ENCODE measurements at regions not wholly inside any gene's neighbourhood (a gene's known extent, or its start where the extent isn't known, plus 50 kb on each side); places are given as distances from the start of the nearest gene placed in this dataset.

DNA sequence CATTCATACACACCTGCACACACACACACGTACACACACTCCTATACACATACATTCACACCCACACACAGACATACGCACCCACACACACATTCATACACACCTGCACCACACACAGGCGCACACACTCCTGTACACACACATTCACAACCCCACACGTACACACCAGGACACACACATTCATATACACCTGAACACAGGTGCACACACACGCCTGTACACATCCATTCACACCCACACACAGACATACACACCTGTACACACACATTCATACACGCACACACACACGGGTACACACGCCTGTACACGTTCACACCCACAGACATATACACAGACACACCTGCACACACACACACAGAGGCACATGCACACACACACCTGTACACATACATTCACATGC lies 53.0 kb upstream of the PPP2R3B start:
- H3K79me2 ChIP-seq (ENCODE audit: insufficient read depth): no peaks in the 10 kb centered on the region
- no peak for DNase-seq
- POLR2A ChIA-PET: no interaction called here
- CTCF ChIA-PET: no interaction called here
- no peak overlapping the region for H3K9ac ChIP-seq
- no peak overlapping the region for H2AFZ ChIP-seq (ENCODE audit: low read depth)
- H4K20me1 ChIP-seq (ENCODE audit: insufficient read depth): no peaks in the 10 kb centered on the region
- 42% methylated on average over 9 of the region's 9 CpGs for WGBS (ENCODE audit: low lambda C conversion rate)
- H3K4me1 ChIP-seq (ENCODE audit: control insufficient read depth in 1 of 2, insufficient read depth in 2 of 2, low read depth in 1 of 2, low read length in 1 of 2): no peaks in the 10 kb centered on the region
- H3K4me2 ChIP-seq: no peak overlapping the region
- TF ChIP-seq RCOR1 (IDR thresholded peaks at IDR 0.05; ENCODE audit: low read length) (no peak), NFIC (IDR thresholded peaks at IDR 0.05; ENCODE audit: borderline replicate concordance) (no peak), SIN3A (IDR thresholded peaks at IDR 0.05; ENCODE audit: borderline replicate concordance, low read depth, low read length) (no peak), SMC3 (IDR thresholded peaks at IDR 0.05; ENCODE audit: low read depth, low read length) (no peak), IRF3 (IDR thresholded peaks at IDR 0.05; ENCODE audit: low read depth, low read length) (no peak), NRF1 (IDR thresholded peaks at IDR 0.05; ENCODE audit: low read depth, low read length) (no peak), RFX5 (IDR thresholded peaks at IDR 0.05; ENCODE audit: low read length) (no peak), YY1 (IDR thresholded peaks at IDR 0.05; ENCODE audit: low read depth) (no peak)
- TF ChIP-seq, protein P1, sequence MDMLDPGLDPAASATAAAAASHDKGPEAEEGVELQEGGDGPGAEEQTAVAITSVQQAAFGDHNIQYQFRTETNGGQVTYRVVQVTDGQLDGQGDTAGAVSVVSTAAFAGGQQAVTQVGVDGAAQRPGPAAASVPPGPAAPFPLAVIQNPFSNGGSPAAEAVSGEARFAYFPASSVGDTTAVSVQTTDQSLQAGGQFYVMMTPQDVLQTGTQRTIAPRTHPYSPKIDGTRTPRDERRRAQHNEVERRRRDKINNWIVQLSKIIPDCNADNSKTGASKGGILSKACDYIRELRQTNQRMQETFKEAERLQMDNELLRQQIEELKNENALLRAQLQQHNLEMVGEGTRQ (IDR thresholded peaks at IDR 0.05; ENCODE audit: borderline replicate concordance, low read depth, low read length): no peak
- no peaks in the 10 kb centered on the region for H3K9me2 ChIP-seq
- H3K9me3 ChIP-seq: no peaks in the 10 kb centered on the region
- peaks cover 17% of the 10 kb centered on the region; the same call in 1 of the 2 replicates for H3K27me3 ChIP-seq (ENCODE audit: insufficient read depth)
- H3F3A ChIP-seq (replicated peaks; ENCODE audit: insufficient read depth): no peaks in the 10 kb centered on the region
- H3K36me3 ChIP-seq (replicated peaks in 1 of 2; ENCODE audit: control insufficient read depth in 1 of 2, insufficient read depth in 2 of 2, low read length in 1 of 2): no peaks in the 10 kb centered on the region
- no peak overlapping the region for H3K27ac ChIP-seq (ENCODE audit: low read depth in 2 of 2, low read length in 1 of 2)
- no peak overlapping the region for H3K4me3 ChIP-seq (ENCODE audit: low read depth in 2 of 2, low read length in 1 of 2)

DNA sequence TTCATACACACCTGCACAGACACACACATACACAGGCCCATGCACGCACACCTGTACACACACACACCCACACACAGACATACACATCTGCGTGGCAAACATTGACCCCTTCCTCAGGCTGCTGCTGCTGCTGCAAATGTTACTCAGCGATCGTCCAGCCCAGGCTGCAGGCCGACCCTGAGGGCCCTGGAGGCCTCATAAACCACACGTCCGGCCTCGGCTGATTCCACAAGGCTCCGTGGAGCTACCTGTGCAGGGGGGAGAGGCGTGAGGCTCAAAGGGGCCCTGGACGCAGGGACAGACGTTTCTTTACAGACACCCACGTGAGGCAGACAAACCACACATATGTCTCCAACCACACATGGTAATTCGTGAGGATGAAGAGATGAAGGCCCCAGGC lies 53.9 kb upstream of the PPP2R3B start:
- H3K36me3 ChIP-seq (replicated peaks in 1 of 2; ENCODE audit: control insufficient read depth in 1 of 2, insufficient read depth in 2 of 2, low read length in 1 of 2): no peaks in the 10 kb centered on the region
- H3K9ac ChIP-seq: no peak overlapping the region
- WGBS (ENCODE audit: low lambda C conversion rate): 10% methylated on average over 14 of the region's 14 CpGs
- no peak overlapping the region for H3K4me2 ChIP-seq
- no peaks in the 10 kb centered on the region for H3F3A ChIP-seq (replicated peaks; ENCODE audit: insufficient read depth)
- no peaks in the 10 kb centered on the region for H3K79me2 ChIP-seq (ENCODE audit: insufficient read depth)
- no peak overlapping the region for H2AFZ ChIP-seq (ENCODE audit: low read depth)
- no peaks in the 10 kb centered on the region for H3K9me2 ChIP-seq
- no peak for DNase-seq
- no peak overlapping the region for H3K4me3 ChIP-seq (ENCODE audit: low read depth in 2 of 2, low read length in 1 of 2)
- H4K20me1 ChIP-seq (ENCODE audit: insufficient read depth): no peaks in the 10 kb centered on the region
- POLR2A ChIA-PET: no interaction called here
- H3K27ac ChIP-seq (ENCODE audit: low read depth in 2 of 2, low read length in 1 of 2): no peak overlapping the region
- CTCF ChIA-PET: no interaction called here
- H3K9me3 ChIP-seq: no peaks in the 10 kb centered on the region
- H3K4me1 ChIP-seq (ENCODE audit: control insufficient read depth in 1 of 2, insufficient read depth in 2 of 2, low read depth in 1 of 2, low read length in 1 of 2): no peaks in the 10 kb centered on the region
- H3K27me3 ChIP-seq (ENCODE audit: insufficient read depth): peaks cover 20% of the 10 kb centered on the region; the same call in 1 of the 2 replicates
- TF ChIP-seq, protein P2, sequence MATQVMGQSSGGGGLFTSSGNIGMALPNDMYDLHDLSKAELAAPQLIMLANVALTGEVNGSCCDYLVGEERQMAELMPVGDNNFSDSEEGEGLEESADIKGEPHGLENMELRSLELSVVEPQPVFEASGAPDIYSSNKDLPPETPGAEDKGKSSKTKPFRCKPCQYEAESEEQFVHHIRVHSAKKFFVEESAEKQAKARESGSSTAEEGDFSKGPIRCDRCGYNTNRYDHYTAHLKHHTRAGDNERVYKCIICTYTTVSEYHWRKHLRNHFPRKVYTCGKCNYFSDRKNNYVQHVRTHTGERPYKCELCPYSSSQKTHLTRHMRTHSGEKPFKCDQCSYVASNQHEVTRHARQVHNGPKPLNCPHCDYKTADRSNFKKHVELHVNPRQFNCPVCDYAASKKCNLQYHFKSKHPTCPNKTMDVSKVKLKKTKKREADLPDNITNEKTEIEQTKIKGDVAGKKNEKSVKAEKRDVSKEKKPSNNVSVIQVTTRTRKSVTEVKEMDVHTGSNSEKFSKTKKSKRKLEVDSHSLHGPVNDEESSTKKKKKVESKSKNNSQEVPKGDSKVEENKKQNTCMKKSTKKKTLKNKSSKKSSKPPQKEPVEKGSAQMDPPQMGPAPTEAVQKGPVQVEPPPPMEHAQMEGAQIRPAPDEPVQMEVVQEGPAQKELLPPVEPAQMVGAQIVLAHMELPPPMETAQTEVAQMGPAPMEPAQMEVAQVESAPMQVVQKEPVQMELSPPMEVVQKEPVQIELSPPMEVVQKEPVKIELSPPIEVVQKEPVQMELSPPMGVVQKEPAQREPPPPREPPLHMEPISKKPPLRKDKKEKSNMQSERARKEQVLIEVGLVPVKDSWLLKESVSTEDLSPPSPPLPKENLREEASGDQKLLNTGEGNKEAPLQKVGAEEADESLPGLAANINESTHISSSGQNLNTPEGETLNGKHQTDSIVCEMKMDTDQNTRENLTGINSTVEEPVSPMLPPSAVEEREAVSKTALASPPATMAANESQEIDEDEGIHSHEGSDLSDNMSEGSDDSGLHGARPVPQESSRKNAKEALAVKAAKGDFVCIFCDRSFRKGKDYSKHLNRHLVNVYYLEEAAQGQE (IDR thresholded peaks at IDR 0.05; ENCODE audit: low read depth, low read length): no peak
- TF ChIP-seq MEF2A (IDR thresholded peaks at IDR 0.05; ENCODE audit: borderline replicate concordance, low read depth) (no peak), EZH2phosphoT487 (IDR thresholded peaks at IDR 0.05; ENCODE audit: borderline replicate concordance, low read depth) (no peak), YY1 (IDR thresholded peaks at IDR 0.05; ENCODE audit: low read depth) (no peak), NFIC (IDR thresholded peaks at IDR 0.05; ENCODE audit: borderline replicate concordance) (no peak), JUND (IDR thresholded peaks at IDR 0.05) (no peak), RCOR1 (IDR thresholded peaks at IDR 0.05; ENCODE audit: low read length) (no peak), PBX3 (IDR thresholded peaks at IDR 0.05) (no peak), MAX (IDR thresholded peaks at IDR 0.05; ENCODE audit: low read depth) (no peak), GATA2 (CRISPR knock-in tag; IDR thresholded peaks at IDR 0.05) (no peak), FOSL2 (IDR thresholded peaks at IDR 0.05; ENCODE audit: borderline replicate concordance, low read depth) (no peak), IRF3 (IDR thresholded peaks at IDR 0.05; ENCODE audit: low read depth, low read length) (no peak), GABPA (IDR thresholded peaks at IDR 0.05; ENCODE audit: low read depth) (no peak)
- TF ChIP-seq, protein P1 (IDR thresholded peaks at IDR 0.05; ENCODE audit: borderline replicate concordance, low read depth, low read length): no peak
